NB4 (cell line): ENCODE measurements at regions not wholly inside any gene's neighbourhood (a gene's known extent, or its start where the extent isn't known, plus 50 kb on each side); places are given as distances from the start of the nearest gene placed in this dataset.
A peak's percentile ranks its signal among the peaks of the same experiment; 100 is the strongest.

Experiments used
- DNase-seq: peaks from one replicate; pipeline ENCODE4 v3.0.0; 2010; ENCODE audit warnings: low read depth
- H3K4me3 ChIP-seq: one replicate; pipeline ENCODE4 v1.5.1; 2011; ENCODE audit warnings: mild to moderate bottlenecking, low read depth, low read length, moderate library complexity
- CTCF ChIP-seq: IDR thresholded peaks from one replicate; pipeline ENCODE4 v1.5.1; 2012; ENCODE audit warnings: low read depth, low read length
- MAX ChIP-seq: IDR thresholded peaks from 2 replicates; pipeline ENCODE4 v1.6.1; 2011; ENCODE audit warnings: low read depth, low read length
- MYC ChIP-seq: IDR thresholded peaks from 2 replicates; pipeline ENCODE4 v1.6.1; 2011; ENCODE audit warnings: low read depth, low read length
- POLR2A ChIP-seq: IDR thresholded peaks from 2 replicates; pipeline ENCODE4 v1.6.1; 2011; ENCODE audit warnings: mild to moderate bottlenecking; ENCODE audit not compliant: insufficient read length; ENCODE audit errors: extremely low read depth

- H3K4me3 ChIP-seq: no peak overlapping the region
- TF ChIP-seq CTCF (no peak), POLR2A (no peak), MAX (no peak), MYC (no peak)
- DNase-seq: no peak
Measured at GRCh38 chrX:110437686-110438085, 79.0 kb downstream of the RTL9 start.

GRCh38 chrX:110440016-110440805 lies 81.6 kb downstream of the RTL9 start:
- TF ChIP-seq CTCF (no peak), MYC (no peak), MAX (no peak), POLR2A (no peak)
- H3K4me3 ChIP-seq: no peak overlapping the region
- no peak for DNase-seq

- peak; percentile 82 for TF ChIP-seq MAX
- no peak for TF ChIP-seq POLR2A
- peak; percentile 45 for TF ChIP-seq CTCF
- no peak for TF ChIP-seq MYC
- peak; percentile 45 for DNase-seq
Measured at GRCh38 chrX:110442635-110443034, 84.0 kb downstream of the RTL9 start.

GRCh38 chrX:110444996-110445395 lies 86.3 kb downstream of the RTL9 start:
- H3K4me3 ChIP-seq: no peak overlapping the region
- TF ChIP-seq MYC (no peak), POLR2A (no peak), CTCF (no peak), MAX (no peak)
- no peak for DNase-seq

More at GRCh38 chrX:110442635-110443034, 84.0 kb downstream of the RTL9 start:
- no peak overlapping the region for H3K4me3 ChIP-seq

- H3K4me3 ChIP-seq: no peak overlapping the region
- no peak for DNase-seq
- TF ChIP-seq CTCF: no peak
- TF ChIP-seq MAX: no peak
- no peak for TF ChIP-seq POLR2A
- no peak for TF ChIP-seq MYC
Measured at GRCh38 chrX:110448459-110448858, 89.8 kb downstream of the RTL9 start.
